Prostate gland (tissue), 2 donors: ENCODE measurements at regions not wholly inside any gene's neighbourhood (a gene's known extent, or its start where the extent isn't known, plus 50 kb on each side); places are given as distances from the start of the nearest gene placed in this dataset.

Experiments used
- DNase-seq: peaks from one replicate; pipeline ENCODE4 v3.0.0-alpha.2; 2019; ENCODE audit warnings: low spot score
- H3K27ac ChIP-seq, 2 donors: fragments of 200-600 bp; sonication (generic); 2 replicates each; pipeline ENCODE4 v1.5.1; 2017 to 2019
- H3K27me3 ChIP-seq: fragments of 200-600 bp; sonication (generic); replicated peaks from 2 replicates; pipeline ENCODE4 v1.5.1; 2019; ENCODE audit not compliant: insufficient read depth
- H3K36me3 ChIP-seq, 2 donors: fragments of 200-600 bp; sonication (generic); 1 replicate in 1 of 2; 2 replicates in 1 of 2; pipeline versions ENCODE4 v1.5.1 to v1.8.1; 2017 to 2019
- H3K4me1 ChIP-seq: fragments of 200-600 bp; sonication (generic); replicated peaks from 2 replicates; pipeline ENCODE4 v1.5.1; 2019
- H3K4me3 ChIP-seq, 2 donors: fragments of 200-600 bp; sonication (generic); 2 replicates each; pipeline ENCODE4 v1.5.1; 2017 to 2019
- H3K9me3 ChIP-seq: fragments of 200-600 bp; sonication (generic); 2 replicates; pipeline ENCODE4 v1.5.1; 2017
- CTCF ChIP-seq, 4 experiments: fragments of 200-600 bp in 2 of 4; fragments of 450-650 bp in 2 of 4; sonication (generic) in 2 of 4; IDR thresholded peaks; 1 replicate in 3 of 4; 2 replicates in 1 of 4; pipeline ENCODE4 v1.5.1; 2016 to 2019; ENCODE audit warnings: antibody characterized with exemption in 4 of 4, mild to moderate bottlenecking in 2 of 4, moderate library complexity in 2 of 4
- POLR2A ChIP-seq: fragments of 450-650 bp; IDR thresholded peaks from one replicate; pipeline ENCODE4 v1.6.1; 2016; ENCODE audit warnings: antibody characterized with exemption, mild to moderate bottlenecking
- POLR2AphosphoS5 ChIP-seq: sonication (generic); formaldehyde crosslinking; IDR thresholded peaks from one replicate; pipeline ENCODE4 v1.6.1; 2017; ENCODE audit warnings: antibody characterized with exemption
- WGBS: methylation state at CpG from one replicate; pipeline ENCODE4 v1.1.5; 2018; 5-methylcytosine and 5-hydroxymethylcytosine counted together
- intact Hi-C: fragments of 100-400 bp; cut with DNase I; formaldehyde crosslinking; loops from one replicate; pipeline ENCODE4 v1.14.2; 2022

GRCh38 chr4:1501754-1502500, 95.7 kb upstream of the NKX1-1 start:
- Histone ChIP-seq H3K4me3 (no peak overlapping the region), H3K4me1 (no peaks in the 10 kb centered on the region), H3K36me3 (no peaks in the 10 kb centered on the region), H3K27ac (no peak overlapping the region), H3K27me3 (peaks cover 6% of the 10 kb centered on the region), H3K9me3 (no peaks in the 10 kb centered on the region)
- TF ChIP-seq POLR2AphosphoS5 (no peak), CTCF (IDR thresholded peaks at IDR 0.05) (no peak), POLR2A (no peak)
- 65% methylated on average over 20 of the region's 23 CpGs for WGBS
- intact Hi-C loops: no loop called here
- DNase-seq: no peak

GRCh38 chr4:1500966-1501753, 94.9 kb upstream of the NKX1-1 start:
- H3K4me1 ChIP-seq: no peaks in the 10 kb centered on the region
- no peak overlapping the region for H3K27ac ChIP-seq
- intact Hi-C loops: no loop called here
- no peak for DNase-seq
- H3K27me3 ChIP-seq: peaks cover 5% of the 10 kb centered on the region
- no peak for TF ChIP-seq POLR2A
- no peak for TF ChIP-seq CTCF (IDR thresholded peaks at IDR 0.05)
- TF ChIP-seq POLR2AphosphoS5: no peak
- H3K36me3 ChIP-seq: no peaks in the 10 kb centered on the region
- H3K9me3 ChIP-seq: no peaks in the 10 kb centered on the region
- 84% methylated on average over 14 of the region's 15 CpGs for WGBS
- H3K4me3 ChIP-seq: no peak overlapping the region

- intact Hi-C loops: no loop called here
- H3K27ac ChIP-seq: no peak overlapping the region
- H3K4me1 ChIP-seq: no peaks in the 10 kb centered on the region
- 88% methylated on average over 18 of the region's 18 CpGs for WGBS
- H3K4me3 ChIP-seq: no peak overlapping the region
- no peak for DNase-seq
- no peaks in the 10 kb centered on the region for H3K9me3 ChIP-seq
- H3K36me3 ChIP-seq: no peaks in the 10 kb centered on the region
- H3K27me3 ChIP-seq: peaks cover 4% of the 10 kb centered on the region
- TF ChIP-seq POLR2AphosphoS5 (no peak), CTCF (IDR thresholded peaks at IDR 0.05) (no peak), POLR2A (no peak)
Measured at GRCh38 chr4:1500231-1500965, 94.2 kb upstream of the NKX1-1 start.

GRCh38 chr4:1499465-1499864, 93.2 kb upstream of the NKX1-1 start:
- Histone ChIP-seq H3K36me3 (no peaks in the 10 kb centered on the region), H3K4me3 (no peak overlapping the region), H3K27ac (no peak overlapping the region), H3K9me3 (no peaks in the 10 kb centered on the region), H3K27me3 (peaks cover 4% of the 10 kb centered on the region), H3K4me1 (no peaks in the 10 kb centered on the region)
- intact Hi-C loops: no loop called here
- WGBS: 88% methylated on average over 6 of the region's 7 CpGs
- TF ChIP-seq POLR2A: no peak
- no peak for TF ChIP-seq POLR2AphosphoS5
- TF ChIP-seq CTCF (IDR thresholded peaks at IDR 0.05): no peak
- DNase-seq: no peak
